GM18519 (cell line): ENCODE measurements at regions not wholly inside any gene's neighbourhood (a gene's known extent, or its start where the extent isn't known, plus 50 kb on each side); places are given as distances from the start of the nearest gene placed in this dataset.
"Not testable (repeated sequence)": the region's sequence is repeated elsewhere in the genome, so short reads cannot be mapped to it uniquely, and the experiment has no call there.

ENCODE experiments used
- ATAC-seq: cut with Tn5 transposase; IDR thresholded peaks from one replicate; pipeline ENCODE4 v1.9.1; 2021; ENCODE audit warnings: mild to moderate bottlenecking, moderate library complexity; ENCODE audit not compliant: unreplicated experiment, low FRiP score

- no peak for ATAC-seq
Measured at GRCh38 chr5:118434522-118434921, 553.8 kb downstream of the DTWD2 start.

DNA sequence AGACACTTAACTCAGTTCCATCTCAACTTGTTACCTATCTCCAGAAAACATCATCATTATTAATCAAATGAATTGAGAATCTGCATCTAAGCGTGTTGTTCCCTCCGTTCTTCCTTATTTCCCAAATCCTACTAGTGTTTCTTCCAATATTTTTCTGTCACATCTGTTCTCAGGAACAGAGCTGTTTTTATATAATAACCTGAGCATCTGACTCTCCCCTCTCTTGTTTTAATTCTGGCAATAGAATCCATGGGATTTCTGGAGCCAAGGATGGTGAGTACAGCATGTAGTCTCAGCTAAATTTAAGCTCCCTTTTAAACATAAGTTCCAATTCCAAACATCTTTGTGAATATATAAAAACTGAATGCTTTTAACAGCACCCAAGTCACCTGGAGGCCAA, 558.3 kb downstream of the DTWD2 start:
- no peak for ATAC-seq

GRCh38 chr5:118407958-118408357, 580.4 kb downstream of the DTWD2 start:
- no peak for ATAC-seq

GRCh38 chr5:118405650-118406061, 582.7 kb downstream of the DTWD2 start:
- no peak for ATAC-seq

DNA sequence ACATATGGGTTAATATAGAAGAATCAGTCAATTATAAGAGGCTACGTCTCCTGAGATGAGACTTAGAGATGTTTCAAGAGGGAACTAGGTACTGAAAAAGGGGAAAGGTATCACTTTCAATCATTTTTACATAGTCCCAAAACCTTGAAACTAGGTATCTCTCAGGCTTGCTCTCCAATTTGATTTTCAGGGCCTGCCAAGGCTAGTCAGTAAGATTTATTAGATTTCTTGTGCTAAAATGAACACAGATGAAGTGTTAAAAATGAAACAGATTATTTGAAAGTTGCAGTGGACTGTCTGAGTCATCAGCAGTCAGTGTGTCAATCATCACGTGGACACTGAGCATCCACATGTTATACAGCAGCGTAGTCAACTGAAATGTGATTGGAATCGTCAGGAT, 591.1 kb downstream of the DTWD2 start:
- ATAC-seq = peak; percentile 51

GRCh38 chr5:118392491-118392890, 595.9 kb downstream of the DTWD2 start:
- no peak for ATAC-seq

DNA sequence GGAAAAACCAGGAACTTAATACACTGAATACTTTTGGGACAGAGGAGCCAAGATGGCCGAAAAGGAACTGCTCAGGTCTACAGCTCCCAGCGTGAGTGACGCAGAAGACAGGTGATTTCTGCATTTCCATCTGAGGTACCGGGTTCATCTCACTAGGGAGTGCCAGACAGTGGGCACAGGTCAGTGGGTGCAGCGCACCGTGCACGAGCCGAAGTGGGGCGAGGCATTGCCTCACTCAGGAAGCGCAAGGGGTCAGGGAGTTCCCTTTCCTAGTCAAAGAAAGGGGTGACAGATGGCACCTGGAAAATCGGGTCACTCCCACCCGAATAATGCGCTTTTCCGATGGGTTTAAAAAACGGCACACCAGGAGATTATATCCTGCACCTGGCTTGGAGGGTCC, 605.4 kb downstream of the DTWD2 start:
- ATAC-seq = not testable (repeated sequence)

DNA sequence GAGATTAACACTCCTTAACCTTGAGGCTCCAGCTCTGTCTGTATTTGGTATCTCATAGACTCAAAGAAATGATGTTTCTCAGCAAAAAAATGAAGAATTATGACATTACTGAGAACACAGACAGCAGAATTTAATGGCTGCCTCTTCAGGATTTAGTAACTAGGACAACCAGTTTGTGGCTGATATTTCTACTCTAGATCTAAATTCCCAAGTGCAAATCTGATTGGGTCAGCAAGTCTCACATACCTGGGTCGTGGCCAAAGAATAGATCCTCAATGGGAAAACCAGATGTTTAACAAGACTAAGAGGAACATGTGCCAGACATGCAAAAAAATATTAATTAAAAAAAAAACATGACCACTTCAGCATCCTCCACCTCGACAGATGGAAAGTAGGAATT, 608.9 kb downstream of the DTWD2 start:
- ATAC-seq = no peak

DNA sequence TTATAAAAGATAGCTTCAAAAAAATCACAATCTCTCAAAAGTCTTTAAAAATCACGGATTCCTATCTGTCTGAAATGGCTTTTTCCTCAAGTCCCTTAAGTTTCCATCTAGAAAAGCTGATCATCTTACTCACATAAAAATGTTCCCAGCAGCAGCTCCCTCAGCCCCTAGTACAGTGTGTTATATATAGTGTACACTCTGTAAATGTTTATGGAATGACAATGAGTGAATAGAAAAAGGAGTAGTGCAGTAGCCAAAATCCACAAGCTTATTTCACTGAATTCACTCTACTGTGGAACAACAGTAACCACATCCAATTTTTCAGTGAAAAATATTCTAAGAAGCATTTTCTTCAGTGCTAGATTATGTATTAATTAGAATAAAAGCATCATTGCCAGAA, 609.4 kb downstream of the DTWD2 start:
- no peak for ATAC-seq

DNA sequence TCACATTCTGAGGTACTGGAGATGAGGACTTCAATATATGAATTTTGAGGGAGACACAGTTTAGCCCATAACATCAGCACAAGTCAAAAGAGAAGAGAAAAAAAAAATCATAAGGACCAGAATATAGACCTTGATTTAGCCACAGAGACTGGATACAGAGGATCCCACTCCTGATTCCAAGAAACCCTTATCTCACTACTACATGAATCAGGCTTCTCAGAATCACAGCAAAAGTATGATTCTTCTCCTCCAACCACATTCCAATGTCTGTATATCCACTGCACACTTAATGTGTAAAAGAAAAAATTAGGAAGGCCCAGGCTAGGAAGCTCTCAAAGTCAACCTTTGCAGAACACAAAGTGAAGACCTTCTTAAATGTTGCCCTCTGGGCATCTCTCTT, 610.9 kb downstream of the DTWD2 start:
- no peak for ATAC-seq

GRCh38 chr5:118371973-118372831, 616.1 kb downstream of the DTWD2 start:
- ATAC-seq = no peak

- no peak for ATAC-seq
Measured at GRCh38 chr5:118366429-118366828, 621.9 kb downstream of the DTWD2 start.

DNA sequence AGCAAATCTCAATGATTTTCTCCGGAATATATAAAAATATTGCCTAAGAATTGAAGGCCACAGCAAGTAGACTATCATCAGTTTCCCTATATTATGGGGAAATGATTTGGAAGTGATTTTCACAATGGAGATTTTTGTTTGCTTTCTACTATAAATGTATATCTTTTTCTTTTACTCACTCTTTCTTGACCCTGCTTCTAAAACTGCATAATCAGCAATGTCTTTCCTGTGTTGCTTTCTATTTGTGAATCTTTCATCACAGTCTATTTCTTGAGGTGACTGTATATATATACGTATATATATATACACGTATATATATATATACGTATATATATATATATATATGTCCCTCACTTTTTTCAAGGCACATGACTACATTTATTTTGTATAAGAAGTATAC, 622.6 kb downstream of the DTWD2 start:
- no peak for ATAC-seq

GRCh38 chr5:118354797-118355196, 633.5 kb downstream of the DTWD2 start:
- no peak for ATAC-seq

DNA sequence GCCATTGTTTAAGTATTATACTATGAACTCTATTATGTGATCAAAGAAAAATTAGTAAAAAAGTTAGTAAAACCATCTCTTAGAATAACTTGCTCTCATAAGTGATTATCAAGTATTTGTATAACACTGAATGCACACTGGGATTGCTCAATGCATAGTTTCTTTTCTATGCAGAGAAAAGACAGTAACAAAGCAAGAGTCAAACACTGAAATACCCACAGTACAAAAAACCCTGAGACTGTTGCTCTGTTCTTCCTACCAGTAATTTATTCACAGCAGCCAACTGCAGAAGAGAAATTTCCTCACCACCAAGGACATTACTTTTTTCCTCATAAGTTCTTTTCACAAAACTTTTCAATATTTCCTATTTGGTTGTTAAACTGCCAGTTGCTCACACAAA, 634.4 kb downstream of the DTWD2 start:
- ATAC-seq = no peak

DNA sequence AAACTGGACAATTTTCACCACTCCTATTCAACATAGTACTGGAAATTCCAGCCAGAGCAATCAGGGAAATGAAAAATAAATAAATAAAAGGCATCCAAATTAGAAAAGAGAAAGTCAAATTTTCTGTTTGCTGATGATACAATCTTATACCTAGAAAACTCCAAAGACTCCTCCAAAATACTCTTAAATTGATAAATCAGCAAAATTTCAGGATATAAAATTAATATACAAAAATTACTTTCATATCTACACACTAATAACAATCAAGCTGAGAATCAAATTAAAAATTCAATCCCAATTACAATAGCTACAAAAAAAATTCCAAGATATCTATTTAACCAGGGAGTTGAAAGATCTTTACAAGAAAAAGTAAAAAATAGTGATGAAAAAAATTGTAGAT, 651.9 kb downstream of the DTWD2 start:
- no peak for ATAC-seq

DNA sequence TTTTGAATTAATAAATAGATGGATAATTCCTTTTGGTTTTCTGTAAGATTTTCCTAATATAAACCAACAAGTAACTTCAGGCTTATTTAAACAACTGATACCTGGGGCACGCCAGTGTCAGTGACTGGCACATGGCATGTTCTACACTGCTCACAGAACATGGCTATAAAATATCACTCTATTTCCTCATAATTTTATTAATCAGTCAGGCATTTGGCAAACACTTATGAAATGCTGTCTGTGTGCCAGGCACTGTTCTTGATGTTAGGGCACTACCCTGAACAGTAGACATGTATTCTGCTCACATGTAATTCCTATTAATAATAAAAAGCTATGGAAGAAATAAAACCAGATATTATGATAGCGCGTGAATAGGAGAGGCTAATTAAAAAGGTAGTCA, 661.0 kb downstream of the DTWD2 start:
- no peak for ATAC-seq

DNA sequence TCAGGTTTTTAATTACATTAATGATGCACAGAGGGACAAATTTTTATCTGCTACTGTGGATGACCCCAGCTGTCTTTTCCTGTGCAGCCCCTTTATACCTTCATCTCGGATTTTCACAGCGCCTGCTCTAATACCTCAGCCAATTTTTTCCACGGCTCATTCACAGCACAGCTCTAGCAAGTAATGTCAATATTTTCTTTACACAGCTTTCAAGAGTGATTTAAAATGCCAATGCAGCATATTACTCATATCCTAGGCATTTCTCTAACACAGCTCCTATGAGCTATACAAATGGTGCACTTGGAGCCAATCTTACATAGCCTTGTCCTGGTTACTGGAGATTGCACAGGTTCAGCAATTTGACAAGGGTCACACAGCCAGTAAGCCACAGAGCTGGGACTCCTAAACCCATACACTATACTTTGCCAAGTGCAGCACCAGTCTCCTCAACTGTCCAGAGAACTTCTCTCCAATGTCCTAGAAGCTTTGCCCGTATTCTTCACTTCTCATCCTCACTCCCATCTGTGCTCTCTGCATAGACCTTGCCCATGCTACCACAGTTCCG, 661.8 kb downstream of the DTWD2 start:
- no peak for ATAC-seq

- no peak for ATAC-seq
Measured at GRCh38 chr5:118325931-118326330, 662.4 kb downstream of the DTWD2 start.

DNA sequence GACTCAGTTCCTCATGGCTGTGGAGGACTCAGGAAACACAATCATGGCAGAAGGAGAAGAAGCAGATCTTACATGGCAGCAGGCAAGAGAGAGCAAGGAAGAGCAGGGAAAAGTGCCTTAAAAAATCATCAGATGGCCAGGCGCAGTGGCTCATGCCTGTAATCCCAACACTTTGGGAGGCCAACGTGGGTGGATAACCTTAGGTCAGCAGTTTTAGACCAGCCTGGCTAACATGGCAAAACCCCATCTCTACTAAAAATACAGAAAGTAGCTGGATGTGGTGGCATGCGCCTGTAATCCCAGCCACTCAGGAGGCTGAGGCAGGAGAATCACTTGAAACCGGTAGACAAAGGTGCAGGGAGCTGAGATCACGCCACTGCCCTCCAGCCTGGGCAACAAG, 664.6 kb downstream of the DTWD2 start:
- not testable (repeated sequence) for ATAC-seq

DNA sequence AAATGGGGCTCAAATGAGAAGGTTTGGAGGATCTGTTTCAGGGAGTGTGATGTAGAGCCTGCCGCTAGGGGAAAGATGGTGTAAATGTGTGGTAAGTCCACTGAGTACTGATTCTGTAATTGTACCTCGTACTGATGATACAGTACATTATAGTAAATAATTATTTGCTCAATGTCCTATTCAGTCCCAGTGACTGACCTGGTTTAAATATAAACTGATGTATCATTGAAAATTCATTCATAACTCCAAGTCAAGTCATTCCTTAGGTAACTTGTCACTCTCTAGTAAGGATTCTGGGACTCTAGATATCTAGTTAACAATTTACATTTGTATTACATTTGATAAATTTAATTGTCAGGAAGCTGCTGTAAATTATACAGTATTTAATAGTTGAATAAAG, 667.3 kb downstream of the DTWD2 start:
- ATAC-seq = no peak

DNA sequence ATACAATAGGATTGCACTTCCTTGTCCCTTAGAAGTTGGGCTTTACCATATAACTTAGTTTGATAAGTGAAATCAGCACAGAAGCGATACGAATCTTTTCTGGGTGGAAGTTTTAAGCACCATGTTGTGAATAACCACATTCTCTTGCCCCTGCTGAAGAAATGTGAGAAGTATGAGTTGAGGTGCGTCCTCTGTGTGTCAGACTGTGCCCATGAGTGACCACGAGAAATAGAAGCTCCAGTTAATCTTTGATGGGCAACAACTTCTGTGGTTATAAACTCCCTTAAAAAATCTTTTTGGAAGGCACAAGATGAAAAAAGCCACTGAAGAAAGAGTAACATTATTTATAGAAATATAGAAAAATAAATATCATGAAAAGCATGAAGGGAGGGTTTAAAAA, 668.2 kb downstream of the DTWD2 start:
- ATAC-seq = no peak
